Activated CD4-positive, alpha-beta T cell treated with anti-CD3 and anti-CD28 coated beads for 36 hours (primary cell): ENCODE measurements at regions not wholly inside any gene's neighbourhood (a gene's known extent, or its start where the extent isn't known, plus 50 kb on each side); places are given as distances from the start of the nearest gene placed in this dataset.

ENCODE experiments used
- ATAC-seq: fragments of 200-7000 bp; cut with Tn5 transposase; one replicate; pipeline ENCODE4 v1.10.0; 2021; ENCODE audit warnings: mild to moderate bottlenecking, moderate library complexity
- CTCF ChIA-PET: fragments of 350-600 bp; sonication (Branson Sonifier 250); formaldehyde crosslinking; loops from one replicate; lab custom pipeline; 2021; ENCODE audit warnings: antibody characterized with exemption; lab: Charles Lee
- POLR2A ChIA-PET: fragments of 350-600 bp; sonication (Branson Sonifier 250); formaldehyde crosslinking; loops from one replicate; lab custom pipeline; 2021; ENCODE audit warnings: antibody characterized with exemption, inconsistent platforms; lab: Charles Lee
- DNase-seq: peaks from one replicate; pipeline ENCODE4 v3.0.0-alpha.2; 2020
- H3K27ac Mint-ChIP-seq: one replicate; pipeline ENCODE4 v1.8.0; 2021; ENCODE audit warnings: mixed read lengths
- H3K27me3 Mint-ChIP-seq: one replicate; pipeline ENCODE4 v1.8.0; 2021; ENCODE audit warnings: mixed read lengths
- H3K36me3 Mint-ChIP-seq: one replicate; pipeline ENCODE4 v1.8.0; 2021; ENCODE audit warnings: low read depth, mixed read lengths
- H3K4me1 Mint-ChIP-seq: one replicate; pipeline ENCODE4 v1.8.0; 2021; ENCODE audit warnings: mixed read lengths
- H3K4me3 Mint-ChIP-seq: one replicate; pipeline ENCODE4 v1.8.0; 2021; ENCODE audit warnings: mild to moderate bottlenecking, moderate library complexity, mixed read lengths
- H3K9me3 Mint-ChIP-seq: one replicate; pipeline ENCODE4 v1.8.0; 2021; ENCODE audit warnings: low read depth, mixed read lengths
- intact Hi-C, 2 experiments: fragments of 100-400 bp; cut with DNase I in 1 of 2; cut with micrococcal nuclease in 1 of 2; formaldehyde crosslinking; loops; one replicate each; pipeline versions ENCODE4 v1.14.2 to v1.15.1; 2022 to 2024; cut with DNase I, micrococcal nuclease

- no peak for DNase-seq
- Mint-ChIP-seq H3K27me3 (no peaks in the 10 kb centered on the region), H3K27ac (no peak overlapping the region), H3K9me3 (no peaks in the 10 kb centered on the region), H3K36me3 (no peaks in the 10 kb centered on the region), H3K4me3 (no peak overlapping the region), H3K4me1 (no peaks in the 10 kb centered on the region)
- intact Hi-C loops = no loop called here
- ChIA-PET POLR2A (no interaction called here), CTCF (no interaction called here)
- ATAC-seq = no peak
These were observed 75.5 kb downstream of the ASB1 start for GRCh38 chr2:238502088-238502810.

DNA sequence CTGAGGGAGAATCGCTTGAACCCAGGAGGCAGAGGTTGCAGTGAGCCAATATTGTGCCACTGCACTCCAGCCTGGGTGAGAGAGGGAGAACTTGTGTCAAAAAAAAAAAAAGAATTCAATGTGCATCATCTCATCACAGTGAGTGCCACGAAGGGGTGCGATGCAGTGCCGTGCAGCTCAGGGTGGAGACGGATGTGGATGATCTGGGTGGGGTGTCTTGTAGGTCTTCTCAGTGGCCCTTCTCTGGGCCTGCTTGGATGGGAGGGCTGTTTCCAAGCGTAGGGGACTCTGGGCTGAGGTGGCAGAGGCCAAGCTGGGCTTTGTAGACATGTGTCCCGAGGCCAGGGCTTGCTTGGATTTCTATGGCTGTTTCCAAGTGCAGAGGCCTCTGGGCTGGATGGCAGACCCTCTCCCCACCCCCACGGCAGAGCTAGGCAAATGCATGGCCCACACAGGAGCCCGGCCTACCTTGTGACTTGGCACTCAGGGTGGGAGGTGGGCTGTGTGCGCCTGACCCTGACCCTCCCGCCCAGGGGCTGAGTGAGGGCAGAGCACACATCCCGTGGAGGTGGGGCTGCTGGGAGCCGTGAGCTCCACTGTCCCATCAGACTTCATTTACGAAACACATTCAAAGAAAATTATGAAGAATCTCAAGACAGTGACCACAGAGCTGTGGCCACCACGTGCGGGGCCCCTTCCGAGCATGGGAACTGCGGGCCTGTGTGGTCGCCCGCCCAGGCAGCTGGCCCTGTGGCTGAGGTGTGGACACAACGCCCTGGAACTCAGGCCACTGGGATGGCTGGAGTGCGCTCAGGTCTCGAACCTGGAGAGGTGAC is 76.4 kb downstream of the ASB1 start:
- Mint-ChIP-seq H3K27me3 (no peaks in the 10 kb centered on the region), H3K9me3 (no peaks in the 10 kb centered on the region), H3K4me3 (no peak overlapping the region), H3K36me3 (no peaks in the 10 kb centered on the region), H3K27ac (no peak overlapping the region), H3K4me1 (no peaks in the 10 kb centered on the region)
- ChIA-PET CTCF (no interaction called here), POLR2A (no interaction called here)
- DNase-seq (no peak), ATAC-seq (no peak)
- intact Hi-C loops = no loop called here

- ChIA-PET CTCF (no interaction called here), POLR2A (no interaction called here)
- no peaks in the 10 kb centered on the region for H3K9me3 Mint-ChIP-seq
- no peaks in the 10 kb centered on the region for H3K36me3 Mint-ChIP-seq
- H3K27me3 Mint-ChIP-seq = no peaks in the 10 kb centered on the region
- H3K27ac Mint-ChIP-seq = no peak overlapping the region
- H3K4me1 Mint-ChIP-seq = no peaks in the 10 kb centered on the region
- H3K4me3 Mint-ChIP-seq = no peak overlapping the region
- DNase-seq (no peak), ATAC-seq (no peak)
- intact Hi-C loops = no loop called here
These were observed 77.6 kb downstream of the ASB1 start for GRCh38 chr2:238504181-238504931.

- Mint-ChIP-seq H3K4me3 (no peak overlapping the region), H3K4me1 (no peaks in the 10 kb centered on the region), H3K27ac (no peak overlapping the region), H3K9me3 (no peaks in the 10 kb centered on the region), H3K36me3 (no peaks in the 10 kb centered on the region), H3K27me3 (no peaks in the 10 kb centered on the region)
- ATAC-seq (no peak), DNase-seq (no peak)
- intact Hi-C loops = no loop called here
- ChIA-PET POLR2A (no interaction called here), CTCF (interaction anchor here (0.6 to 1.0 kb wide), 2 partner anchors 9 to 488 kb away, joined by 3 to 4 read pairs; no protein-coding TSS in a partner anchor)
These were observed 78.6 kb downstream of the ASB1 start for GRCh38 chr2:238505119-238505891.

DNA sequence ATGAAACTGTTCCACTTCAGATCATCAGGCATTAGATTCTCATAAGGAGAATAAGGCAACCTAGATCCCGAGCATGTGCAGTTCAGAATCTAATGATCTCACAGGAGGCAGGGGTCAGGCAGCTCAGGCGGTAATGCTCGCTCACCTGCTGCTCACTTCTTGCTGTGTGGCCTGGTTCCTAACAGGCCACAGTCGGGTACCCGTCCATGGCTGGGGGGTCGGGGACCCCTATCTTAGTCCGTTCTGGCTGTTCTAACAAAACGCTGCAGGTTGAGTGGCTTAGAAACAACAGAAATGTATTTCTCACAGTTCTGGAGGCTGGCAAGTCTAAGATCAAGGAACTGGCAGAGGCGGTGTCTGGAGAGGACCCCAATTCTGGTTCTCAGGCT is 79.2 kb downstream of the ASB1 start:
- Mint-ChIP-seq H3K4me3 (no peak overlapping the region), H3K4me1 (no peaks in the 10 kb centered on the region), H3K27me3 (no peaks in the 10 kb centered on the region), H3K9me3 (no peaks in the 10 kb centered on the region), H3K27ac (no peak overlapping the region), H3K36me3 (no peaks in the 10 kb centered on the region)
- intact Hi-C loops = no loop called here
- ATAC-seq (no peak), DNase-seq (no peak)
- ChIA-PET POLR2A (no interaction called here), CTCF (interaction anchor here (1.0 kb wide), 1 partner anchor 9 kb away, joined by 3 read pairs; no protein-coding TSS in a partner anchor)

DNA sequence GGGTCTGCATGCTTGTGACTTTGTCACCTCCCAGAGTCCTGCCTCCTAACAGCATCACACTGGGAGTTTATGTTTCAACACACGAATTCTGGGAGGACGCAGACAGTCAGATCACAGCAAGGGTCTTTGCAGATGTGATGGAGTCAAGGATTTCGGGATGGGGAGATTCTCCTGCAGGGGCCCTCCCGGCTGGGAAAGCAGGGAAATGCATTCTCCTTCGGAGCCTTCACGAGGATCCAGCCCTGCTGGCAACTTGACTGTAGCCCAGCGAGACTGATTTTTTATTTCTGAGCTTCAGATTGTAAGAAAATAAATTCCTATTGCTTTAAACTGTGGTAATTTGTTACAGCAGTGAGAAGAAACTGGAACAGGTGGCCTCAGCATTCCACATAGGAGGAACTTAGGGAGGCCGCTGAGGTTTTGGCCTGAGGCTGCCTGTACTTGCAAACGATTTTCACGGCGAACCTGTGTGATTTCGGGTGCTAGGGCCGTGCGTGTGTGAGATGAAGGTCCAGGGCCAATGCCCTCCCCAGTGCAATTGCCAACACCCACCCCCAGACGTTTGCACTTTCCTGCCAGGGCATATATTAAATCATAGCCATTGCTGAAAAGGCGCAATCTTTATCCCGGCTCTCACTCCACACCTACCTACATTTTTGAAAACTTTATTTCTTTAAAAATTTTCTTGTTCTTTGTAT is 79.8 kb downstream of the ASB1 start:
- H3K4me1 Mint-ChIP-seq = no peaks in the 10 kb centered on the region
- intact Hi-C loops = no loop called here
- ATAC-seq (no peak), DNase-seq (no peak)
- no peak overlapping the region for H3K27ac Mint-ChIP-seq
- H3K9me3 Mint-ChIP-seq = no peaks in the 10 kb centered on the region
- ChIA-PET POLR2A (no interaction called here), CTCF (interaction anchor here (1.0 kb wide), 1 partner anchor 8 kb away, joined by 3 read pairs; no protein-coding TSS in a partner anchor)
- H3K4me3 Mint-ChIP-seq = no peak overlapping the region
- no peaks in the 10 kb centered on the region for H3K27me3 Mint-ChIP-seq
- no peaks in the 10 kb centered on the region for H3K36me3 Mint-ChIP-seq

GRCh38 chr2:238507836-238508235 is 81.1 kb downstream of the ASB1 start:
- H3K27ac Mint-ChIP-seq = no peak overlapping the region

DNA sequence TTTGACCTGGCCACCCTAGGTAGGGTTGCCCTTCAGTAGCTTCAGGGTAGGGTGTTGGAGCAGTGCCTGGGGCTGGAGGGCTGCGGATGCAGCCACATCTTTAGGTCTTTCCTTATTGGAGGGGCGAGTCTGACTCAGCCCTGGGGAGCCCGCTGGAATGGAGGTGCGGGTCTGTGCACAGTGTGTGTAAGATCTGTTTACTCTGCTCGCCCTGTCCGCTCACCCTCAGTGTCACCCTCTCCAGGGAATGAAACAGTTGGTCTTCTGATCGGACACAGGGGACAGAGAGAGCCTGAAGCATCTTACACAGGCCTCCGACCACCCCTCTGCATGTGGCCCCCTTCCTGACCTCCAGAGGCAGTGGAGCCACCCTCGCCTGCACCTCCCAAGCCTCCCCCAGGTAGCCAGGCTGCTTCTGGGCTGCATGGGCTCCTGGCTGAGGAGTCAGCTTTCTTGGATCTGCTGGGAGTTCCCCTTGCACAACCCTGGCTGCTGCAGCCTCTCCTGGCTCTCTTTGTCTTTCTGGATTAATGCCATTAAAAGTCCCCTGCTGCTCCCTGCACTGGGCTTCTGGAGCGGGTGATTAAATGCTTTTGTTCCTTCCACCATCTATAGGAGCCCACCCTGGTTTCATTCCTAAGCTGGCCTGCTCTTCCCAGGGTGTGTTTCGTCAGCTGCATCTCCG is 82.6 kb downstream of the ASB1 start:
- Mint-ChIP-seq H3K9me3 (no peaks in the 10 kb centered on the region), H3K27me3 (no peaks in the 10 kb centered on the region), H3K4me1 (no peaks in the 10 kb centered on the region), H3K36me3 (no peaks in the 10 kb centered on the region), H3K27ac (no peak overlapping the region), H3K4me3 (no peak overlapping the region)
- no peak for DNase-seq
- ChIA-PET POLR2A (no interaction called here), CTCF (no interaction called here)
- no peak for ATAC-seq
- intact Hi-C loops = no loop called here

More at GRCh38 chr2:238507836-238508235, 81.1 kb downstream of the ASB1 start:
- ChIA-PET CTCF (no interaction called here), POLR2A (no interaction called here)
- Mint-ChIP-seq H3K4me1 (no peaks in the 10 kb centered on the region), H3K9me3 (no peaks in the 10 kb centered on the region), H3K36me3 (no peaks in the 10 kb centered on the region), H3K4me3 (no peak overlapping the region), H3K27me3 (no peaks in the 10 kb centered on the region)
- DNase-seq (no peak), ATAC-seq (no peak)
- intact Hi-C loops = no loop called here

GRCh38 chr2:238509903-238510302 is 83.2 kb downstream of the ASB1 start:
- Mint-ChIP-seq H3K36me3 (no peaks in the 10 kb centered on the region), H3K27me3 (no peaks in the 10 kb centered on the region), H3K27ac (no peak overlapping the region), H3K9me3 (no peaks in the 10 kb centered on the region), H3K4me1 (no peaks in the 10 kb centered on the region), H3K4me3 (no peak overlapping the region)
- CTCF ChIA-PET = no interaction called here
- ATAC-seq (no peak), DNase-seq (no peak)
- intact Hi-C loops = no loop called here
- POLR2A ChIA-PET = no interaction called here

DNA sequence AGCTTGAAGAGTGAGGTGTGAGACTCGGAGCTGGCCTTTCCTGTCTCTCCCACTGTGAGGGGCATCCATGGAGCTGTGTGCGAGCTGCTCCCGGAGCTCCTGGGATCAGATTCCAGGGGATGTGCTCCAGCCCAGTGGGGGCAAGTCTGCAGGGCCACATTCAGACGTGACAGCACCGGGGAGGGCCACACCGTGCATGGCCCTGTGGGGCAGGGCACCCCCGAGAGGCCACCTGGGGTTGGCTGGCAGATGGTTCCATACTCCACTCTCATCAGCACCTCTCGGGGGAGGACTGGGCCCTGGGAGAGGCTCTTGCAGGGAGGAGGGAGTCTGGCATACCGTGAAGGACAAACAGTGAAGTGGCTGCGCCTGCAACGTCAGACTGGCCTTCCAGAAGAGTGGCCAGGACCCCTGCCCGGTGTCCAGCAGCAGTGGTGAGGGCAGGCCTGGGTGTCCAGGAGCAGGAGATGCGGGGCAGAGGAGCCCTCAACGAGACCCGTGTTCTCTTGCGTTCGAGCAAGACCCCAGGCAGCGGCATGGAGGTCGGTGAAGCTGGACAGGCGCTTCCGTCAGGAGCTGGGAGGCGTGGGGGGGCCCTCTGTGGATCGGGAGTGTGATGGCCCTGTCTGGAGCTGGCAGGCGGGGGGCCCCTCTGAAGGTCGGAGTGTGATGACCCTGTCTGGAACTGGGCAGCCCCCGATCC is 84.3 kb downstream of the ASB1 start:
- Mint-ChIP-seq H3K4me1 (no peaks in the 10 kb centered on the region), H3K36me3 (no peaks in the 10 kb centered on the region), H3K27me3 (no peaks in the 10 kb centered on the region), H3K4me3 (no peak overlapping the region), H3K9me3 (no peaks in the 10 kb centered on the region), H3K27ac (no peak overlapping the region)
- no peak for ATAC-seq
- no peak for DNase-seq
- POLR2A ChIA-PET = no interaction called here
- CTCF ChIA-PET = no interaction called here
- intact Hi-C loops = no loop called here
